Testis (tissue), 2 donors: ENCODE measurements at regions not wholly inside any gene's neighbourhood (a gene's known extent, or its start where the extent isn't known, plus 50 kb on each side); places are given as distances from the start of the nearest gene placed in this dataset.

Source experiments
- DNase-seq: peaks from one replicate; pipeline ENCODE4 v3.0.0-alpha.2; 2019
- H3K27ac ChIP-seq, 2 donors: fragments of 200-600 bp; sonication (generic); one replicate each; pipeline ENCODE4 v1.5.1; 2019
- H3K27me3 ChIP-seq: fragments of 200-600 bp; sonication (generic); one replicate; pipeline ENCODE4 v1.5.1; 2019
- H3K36me3 ChIP-seq: fragments of 200-600 bp; sonication (generic); one replicate; pipeline ENCODE4 v1.5.1; 2017; ENCODE audit warnings: low read depth; ENCODE audit errors: missing control alignments
- H3K4me1 ChIP-seq: fragments of 200-600 bp; sonication (generic); one replicate; pipeline ENCODE4 v1.5.1; 2019
- H3K4me3 ChIP-seq, 2 donors: fragments of 200-600 bp; sonication (generic); one replicate each; pipeline ENCODE4 v1.5.1; 2017 to 2019
- H3K9me3 ChIP-seq: fragments of 200-600 bp; sonication (generic); one replicate; pipeline ENCODE4 v1.5.1; 2017
- POLR2A ChIP-seq: fragments of 450-650 bp; IDR thresholded peaks from one replicate; pipeline ENCODE4 v1.6.1; 2017; ENCODE audit warnings: antibody characterized with exemption, mild to moderate bottlenecking, moderate library complexity
- WGBS, 2 donors: methylation state at CpG; one replicate each; pipeline ENCODE4 v1.1.5; 2018; 5-methylcytosine and 5-hydroxymethylcytosine counted together
- intact Hi-C: fragments of 100-400 bp; cut with DNase I; formaldehyde crosslinking; loops from one replicate; pipeline ENCODE4 v1.15.1; 2023; ENCODE audit warnings: low total_unique reads
- TF ChIP-seq, protein P1 (sequence below), 3 experiments: fragments of 450-650 bp in 2 of 3; fragments of 200-600 bp in 1 of 3; sonication (generic) in 1 of 3; IDR thresholded peaks; one replicate each; pipeline ENCODE4 v1.5.1; 2016 to 2019; ENCODE audit warnings: antibody characterized with exemption in 3 of 3, mild to moderate bottlenecking in 2 of 3, moderate library complexity in 1 of 3

DNA sequence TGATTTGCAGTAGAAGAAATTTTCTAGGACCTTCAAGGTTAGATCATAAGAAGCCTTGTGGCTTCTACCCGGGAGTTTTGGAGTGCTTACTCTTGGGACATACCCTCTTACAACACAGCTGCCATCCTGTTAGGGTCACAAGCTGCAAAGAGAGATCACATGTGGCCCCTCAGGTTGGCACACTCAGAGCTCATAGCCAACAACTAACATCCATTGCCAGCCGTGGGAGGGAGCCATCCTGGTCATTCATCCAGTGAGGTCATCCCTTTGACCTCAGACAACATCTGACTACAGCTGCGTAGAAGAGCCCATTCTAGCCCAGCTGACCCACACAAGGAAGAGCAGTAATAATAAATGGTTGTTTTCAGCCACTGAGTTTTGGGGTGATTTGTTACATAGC is 76.9 kb upstream of the NABP1 start:
- Histone ChIP-seq H3K4me1 (no peaks in the 10 kb centered on the region), H3K27ac (no peak overlapping the region), H3K36me3 (no peaks in the 10 kb centered on the region), H3K4me3 (no peak overlapping the region), H3K9me3 (no peaks in the 10 kb centered on the region), H3K27me3 (no peaks in the 10 kb centered on the region)
- no peak for TF ChIP-seq POLR2A
- TF ChIP-seq, protein P1, sequence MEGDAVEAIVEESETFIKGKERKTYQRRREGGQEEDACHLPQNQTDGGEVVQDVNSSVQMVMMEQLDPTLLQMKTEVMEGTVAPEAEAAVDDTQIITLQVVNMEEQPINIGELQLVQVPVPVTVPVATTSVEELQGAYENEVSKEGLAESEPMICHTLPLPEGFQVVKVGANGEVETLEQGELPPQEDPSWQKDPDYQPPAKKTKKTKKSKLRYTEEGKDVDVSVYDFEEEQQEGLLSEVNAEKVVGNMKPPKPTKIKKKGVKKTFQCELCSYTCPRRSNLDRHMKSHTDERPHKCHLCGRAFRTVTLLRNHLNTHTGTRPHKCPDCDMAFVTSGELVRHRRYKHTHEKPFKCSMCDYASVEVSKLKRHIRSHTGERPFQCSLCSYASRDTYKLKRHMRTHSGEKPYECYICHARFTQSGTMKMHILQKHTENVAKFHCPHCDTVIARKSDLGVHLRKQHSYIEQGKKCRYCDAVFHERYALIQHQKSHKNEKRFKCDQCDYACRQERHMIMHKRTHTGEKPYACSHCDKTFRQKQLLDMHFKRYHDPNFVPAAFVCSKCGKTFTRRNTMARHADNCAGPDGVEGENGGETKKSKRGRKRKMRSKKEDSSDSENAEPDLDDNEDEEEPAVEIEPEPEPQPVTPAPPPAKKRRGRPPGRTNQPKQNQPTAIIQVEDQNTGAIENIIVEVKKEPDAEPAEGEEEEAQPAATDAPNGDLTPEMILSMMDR (IDR thresholded peaks at IDR 0.05), result no peak
- intact Hi-C loops, result no loop called here
- WGBS, 2 donors, result 67 to 78% methylated on average over 1 to 3 of the region's 3 CpGs
- no peak for DNase-seq

DNA sequence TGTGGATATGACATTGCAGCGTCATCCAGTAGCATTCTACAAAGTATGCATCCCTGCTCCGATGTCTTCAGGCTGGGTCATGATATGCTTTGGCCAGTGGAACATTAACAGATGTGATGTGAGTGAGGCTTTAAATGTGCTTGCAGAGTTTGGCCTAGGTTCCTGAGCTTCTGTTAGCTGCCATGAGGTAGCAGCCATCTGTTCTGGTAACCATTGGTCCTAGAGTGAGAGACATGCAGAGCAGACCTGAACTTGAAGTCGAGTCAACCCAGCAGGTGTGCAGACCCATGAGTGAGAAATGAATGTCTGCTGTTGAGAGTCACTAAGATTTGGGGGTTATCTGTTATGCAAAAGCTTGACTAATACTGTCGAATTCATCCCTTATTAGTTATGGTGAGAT is 73.8 kb upstream of the NABP1 start:
- intact Hi-C loops, result no loop called here
- no peaks in the 10 kb centered on the region for H3K27me3 ChIP-seq
- no peak overlapping the region for H3K27ac ChIP-seq
- no peaks in the 10 kb centered on the region for H3K36me3 ChIP-seq
- 87 to 90% methylated on average over 4 of the region's 4 CpGs for WGBS, 2 donors
- no peak for TF ChIP-seq POLR2A
- no peak overlapping the region for H3K4me3 ChIP-seq
- H3K9me3 ChIP-seq, result no peaks in the 10 kb centered on the region
- no peaks in the 10 kb centered on the region for H3K4me1 ChIP-seq
- no peak for DNase-seq

DNA sequence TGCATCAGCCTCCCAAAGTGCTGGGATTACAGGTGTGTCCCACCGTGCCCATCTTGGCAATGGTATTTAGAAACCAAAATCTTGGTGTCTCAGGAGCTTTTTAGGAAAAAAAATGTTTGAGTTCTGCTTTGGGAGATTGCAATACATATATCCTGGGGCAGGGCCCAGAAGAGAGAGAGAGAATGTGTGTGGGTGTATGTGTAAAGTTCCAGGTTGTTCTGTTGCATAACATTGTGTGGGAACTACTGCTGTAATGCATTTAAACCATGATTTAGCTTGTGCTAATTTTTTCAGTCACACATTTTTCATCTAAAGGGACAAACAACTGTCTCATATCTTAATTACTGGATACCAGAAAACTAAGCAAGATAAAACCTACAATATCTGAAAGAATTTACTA is 70.8 kb upstream of the NABP1 start:
- H3K36me3 ChIP-seq, result no peaks in the 10 kb centered on the region
- no peaks in the 10 kb centered on the region for H3K4me1 ChIP-seq
- no peak overlapping the region for H3K27ac ChIP-seq
- no peaks in the 10 kb centered on the region for H3K9me3 ChIP-seq
- TF ChIP-seq, protein P1 (IDR thresholded peaks at IDR 0.05), result no peak
- no peak for TF ChIP-seq POLR2A
- H3K4me3 ChIP-seq, result no peak overlapping the region
- WGBS, 2 donors, result 85 to 88% methylated on average over 1 of the region's 1 CpG
- intact Hi-C loops, result no loop called here
- no peak for DNase-seq
- no peaks in the 10 kb centered on the region for H3K27me3 ChIP-seq

DNA sequence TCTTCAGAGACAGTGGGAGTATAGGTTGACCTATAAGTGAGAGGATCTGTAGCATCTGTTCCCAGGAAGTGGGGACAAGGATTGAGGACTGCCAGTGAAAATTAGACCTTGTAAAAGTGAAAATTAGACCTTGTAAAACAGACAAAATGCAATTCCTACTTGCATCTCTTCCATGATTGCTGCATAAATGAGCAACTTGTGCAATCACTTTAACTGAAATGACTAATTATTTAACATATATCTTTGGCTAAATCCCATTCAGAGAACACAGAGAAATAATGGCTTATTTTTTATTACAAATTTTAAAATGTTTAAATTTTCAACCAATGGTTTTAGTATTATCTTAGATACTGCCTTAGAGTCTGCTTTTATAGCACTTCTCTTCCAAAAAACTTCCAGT is 67.2 kb upstream of the NABP1 start:
- no peak for TF ChIP-seq POLR2A
- TF ChIP-seq, protein P1 (IDR thresholded peaks at IDR 0.05), result no peak

DNA sequence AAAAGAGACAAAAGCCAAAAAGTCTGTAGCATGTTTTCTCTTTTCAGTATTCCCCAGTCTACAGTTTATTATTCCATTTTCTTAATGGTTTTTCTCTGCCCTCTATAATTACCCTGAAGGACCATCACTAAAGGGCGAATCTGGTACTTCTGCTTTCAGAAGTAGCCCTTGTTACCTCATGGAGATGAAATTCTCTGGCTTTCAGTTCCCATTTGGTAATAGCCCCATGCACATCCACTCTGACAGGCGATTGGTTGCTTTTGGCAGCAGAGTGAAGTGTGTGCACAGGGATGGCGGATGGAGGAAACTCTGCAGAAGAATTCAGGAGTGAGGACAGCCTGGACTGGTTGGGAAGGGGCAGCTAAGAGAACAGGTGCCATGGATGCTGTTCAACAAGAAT is 66.3 kb upstream of the NABP1 start:
- WGBS, 2 donors, result 78 to 79% methylated on average over 3 of the region's 3 CpGs
- intact Hi-C loops, result no loop called here
- Histone ChIP-seq H3K27me3 (no peaks in the 10 kb centered on the region), H3K4me3 (no peak overlapping the region), H3K36me3 (no peaks in the 10 kb centered on the region), H3K27ac (no peak overlapping the region), H3K9me3 (no peaks in the 10 kb centered on the region), H3K4me1 (no peaks in the 10 kb centered on the region)
- no peak for DNase-seq
- no peak for TF ChIP-seq POLR2A
- TF ChIP-seq, protein P1 (IDR thresholded peaks at IDR 0.05), result no peak

More for the DNA sequence above, 67.2 kb upstream of the NABP1 start:
- Histone ChIP-seq H3K27me3 (no peaks in the 10 kb centered on the region), H3K4me3 (no peak overlapping the region), H3K27ac (no peak overlapping the region), H3K36me3 (no peaks in the 10 kb centered on the region), H3K9me3 (no peaks in the 10 kb centered on the region), H3K4me1 (no peaks in the 10 kb centered on the region)
- DNase-seq, result no peak
- intact Hi-C loops, result no loop called here
